ENCODE measurements at regions not wholly inside any gene's neighbourhood (a gene's known extent, or its start where the extent isn't known, plus 50 kb on each side); places are given as distances from the start of the nearest gene placed in this dataset.

GRCh38 chr10:111916011-111916410 is 267.6 kb downstream of the GPAM start:
- Histone ChIP-seq H3K4me2 (no peak overlapping the region), H3K36me3 (ENCODE audit: insufficient read depth) (no peaks in the 10 kb centered on the region), H3K27ac (no peak overlapping the region), H4K20me1 (ENCODE audit: insufficient read depth) (no peaks in the 10 kb centered on the region), H2AFZ (ENCODE audit: low read depth) (no peak overlapping the region), H3K4me3 (IDR thresholded peaks at IDR 0.05; ENCODE audit: insufficient read depth, low read depth, low read length) (no peak overlapping the region), H3K4me1 (ENCODE audit: low read depth, poor library complexity, severe bottlenecking) (no peaks in the 10 kb centered on the region), H3K79me2 (ENCODE audit: insufficient read depth, low read depth) (no peaks in the 10 kb centered on the region), H3K9ac (no peak overlapping the region), H3K27me3 (ENCODE audit: insufficient read depth, low read depth) (no peaks in the 10 kb centered on the region)
- TF ChIP-seq CTCF (conservative IDR thresholded peaks at IDR 0.05; ENCODE audit: low read depth, low read length), result no peak

- TF ChIP-seq CTCF (conservative IDR thresholded peaks at IDR 0.05; ENCODE audit: low read depth, low read length), result no peak
- Histone ChIP-seq H3K27ac (no peak overlapping the region), H3K79me2 (ENCODE audit: insufficient read depth, low read depth) (no peaks in the 10 kb centered on the region), H3K4me2 (no peak overlapping the region), H3K27me3 (ENCODE audit: insufficient read depth, low read depth) (no peaks in the 10 kb centered on the region), H3K36me3 (ENCODE audit: insufficient read depth) (no peaks in the 10 kb centered on the region), H4K20me1 (ENCODE audit: insufficient read depth) (no peaks in the 10 kb centered on the region), H2AFZ (ENCODE audit: low read depth) (no peak overlapping the region), H3K9ac (no peak overlapping the region), H3K4me3 (IDR thresholded peaks at IDR 0.05; ENCODE audit: insufficient read depth, low read depth, low read length) (no peak overlapping the region), H3K4me1 (ENCODE audit: low read depth, poor library complexity, severe bottlenecking) (no peaks in the 10 kb centered on the region)
Observed at GRCh38 chr10:111921821-111922220, 261.7 kb downstream of the GPAM start.

- Histone ChIP-seq H3K4me2 (no peak overlapping the region), H3K79me2 (ENCODE audit: insufficient read depth, low read depth) (no peaks in the 10 kb centered on the region), H3K9ac (no peak overlapping the region), H4K20me1 (ENCODE audit: insufficient read depth) (no peaks in the 10 kb centered on the region), H3K36me3 (ENCODE audit: insufficient read depth) (no peaks in the 10 kb centered on the region), H2AFZ (ENCODE audit: low read depth) (no peak overlapping the region), H3K4me3 (IDR thresholded peaks at IDR 0.05; ENCODE audit: insufficient read depth, low read depth, low read length) (no peak overlapping the region), H3K4me1 (ENCODE audit: low read depth, poor library complexity, severe bottlenecking) (no peaks in the 10 kb centered on the region), H3K27ac (no peak overlapping the region), H3K27me3 (ENCODE audit: insufficient read depth, low read depth) (no peaks in the 10 kb centered on the region)
- TF ChIP-seq CTCF (conservative IDR thresholded peaks at IDR 0.05; ENCODE audit: low read depth, low read length), result no peak
Observed at GRCh38 chr10:111923032-111923431, 260.5 kb downstream of the GPAM start.

- no peaks in the 10 kb centered on the region for H3K79me2 ChIP-seq (ENCODE audit: insufficient read depth, low read depth)
- H4K20me1 ChIP-seq (ENCODE audit: insufficient read depth), result no peaks in the 10 kb centered on the region
Observed at GRCh38 chr10:111926286-111926685, 257.3 kb downstream of the GPAM start.

More at GRCh38 chr10:111926286-111926685, 257.3 kb downstream of the GPAM start:
- no peak overlapping the region for H2AFZ ChIP-seq (ENCODE audit: low read depth)
- H3K4me3 ChIP-seq (IDR thresholded peaks at IDR 0.05; ENCODE audit: insufficient read depth, low read depth, low read length), result no peak overlapping the region
- no peak overlapping the region for H3K9ac ChIP-seq
- no peak overlapping the region for H3K4me2 ChIP-seq
- H3K36me3 ChIP-seq (ENCODE audit: insufficient read depth), result no peaks in the 10 kb centered on the region
- H3K27ac ChIP-seq, result no peak overlapping the region
- no peaks in the 10 kb centered on the region for H3K4me1 ChIP-seq (ENCODE audit: low read depth, poor library complexity, severe bottlenecking)
- no peaks in the 10 kb centered on the region for H3K27me3 ChIP-seq (ENCODE audit: insufficient read depth, low read depth)
- TF ChIP-seq CTCF (conservative IDR thresholded peaks at IDR 0.05; ENCODE audit: low read depth, low read length), result no peak

Measured in KMS-11 (cell line).